Natural killer cell treated with Interleukin-12 subunit alpha and Interleukin-12 subunit beta and Interleukin-15 and Interleukin-18, amount 100 ng/mL, for 72 hours (primary cell): ENCODE measurements at regions not wholly inside any gene's neighbourhood (a gene's known extent, or its start where the extent isn't known, plus 50 kb on each side); places are given as distances from the start of the nearest gene placed in this dataset.
"Not testable (repeated sequence)": the region's sequence is repeated elsewhere in the genome, so short reads cannot be mapped to it uniquely, and the experiment has no call there.

Source experiments
- ATAC-seq, 2 donors: fragments of 150-1000 bp; cut with Tn5 transposase in 1 of 2; sonication (Bioruptor Pico), chemical (Tn5 transposase) in 1 of 2; 2 replicates each; pipeline ENCODE4 v1.10.0; 2021
- DNase-seq: peaks from one replicate; pipeline ENCODE4 v3.0.0; 2022; ENCODE audit warnings: low spot score
- H3K27ac Mint-ChIP-seq, 2 donors: 1 replicate in 1 of 2; 2 replicates in 1 of 2; pipeline ENCODE4 v1.8.0; 2022; ENCODE audit warnings: mixed read lengths in 2 of 2, mild to moderate bottlenecking in 1 of 2, moderate library complexity in 1 of 2
- H3K27me3 Mint-ChIP-seq, 2 donors: 1 replicate in 1 of 2; 2 replicates in 1 of 2; pipeline ENCODE4 v1.8.0; 2022; ENCODE audit warnings: mixed read lengths in 2 of 2
- H3K36me3 Mint-ChIP-seq: one replicate; pipeline ENCODE4 v1.8.0; 2022; ENCODE audit warnings: mixed read lengths
- H3K4me1 Mint-ChIP-seq, 2 donors: 1 replicate in 1 of 2; 2 replicates in 1 of 2; pipeline ENCODE4 v1.8.0; 2022; ENCODE audit warnings: low read depth in 2 of 2, mixed read lengths in 2 of 2, mild to moderate bottlenecking in 1 of 2
- H3K4me3 Mint-ChIP-seq: one replicate; pipeline ENCODE4 v1.8.0; 2022; ENCODE audit warnings: mixed read lengths
- H3K9me3 Mint-ChIP-seq: 2 replicates; pipeline ENCODE4 v1.8.0; 2022; ENCODE audit warnings: mixed read lengths

DNA sequence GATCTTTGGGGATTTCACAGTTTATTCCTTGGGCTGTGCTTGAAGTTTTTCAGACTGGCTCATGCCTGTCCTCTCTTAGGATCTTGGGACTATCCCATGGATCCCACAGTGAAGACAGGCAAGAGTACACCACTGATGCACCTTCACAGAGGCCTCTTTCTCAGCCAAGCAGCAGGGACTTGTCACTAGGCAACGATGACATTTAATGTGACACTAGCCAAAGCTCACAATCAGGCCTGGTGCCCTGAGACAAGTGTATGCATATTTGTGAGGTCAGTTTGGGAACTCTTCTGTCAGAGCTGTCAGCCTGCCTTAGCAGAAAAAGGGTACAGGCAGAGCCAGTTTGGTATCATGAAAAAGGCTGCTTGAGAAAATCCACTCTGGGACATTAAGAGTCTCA, 68.7 kb downstream of the RBMY1F start:
- not testable (repeated sequence) for DNase-seq, H3K27ac Mint-ChIP-seq, H3K4me1 Mint-ChIP-seq, H3K4me3 Mint-ChIP-seq, H3K27me3 Mint-ChIP-seq, H3K36me3 Mint-ChIP-seq, ATAC-seq, H3K9me3 Mint-ChIP-seq

DNA sequence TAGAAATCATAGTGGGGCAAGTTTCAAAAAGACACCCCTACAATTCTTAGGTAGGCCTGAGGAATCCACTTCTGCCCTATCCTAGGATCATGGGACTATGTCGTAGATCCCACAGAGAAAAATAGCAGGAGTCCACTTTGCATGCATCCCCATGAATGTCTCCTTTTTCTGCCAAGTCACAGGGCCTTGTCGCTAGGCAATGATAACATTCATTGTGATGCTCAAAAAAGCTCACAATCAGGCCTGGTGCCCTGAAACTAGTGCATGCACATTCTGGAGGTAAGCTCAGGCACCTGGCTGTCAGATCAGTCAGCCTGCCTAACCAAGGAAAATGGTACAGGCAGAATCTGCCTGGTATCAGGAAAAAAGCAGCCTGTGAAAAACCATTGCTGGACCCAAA, 74.6 kb downstream of the RBMY1F start:
- not testable (repeated sequence) for H3K27ac Mint-ChIP-seq, H3K36me3 Mint-ChIP-seq, H3K9me3 Mint-ChIP-seq, H3K4me1 Mint-ChIP-seq, H3K27me3 Mint-ChIP-seq, DNase-seq, ATAC-seq, H3K4me3 Mint-ChIP-seq

DNA sequence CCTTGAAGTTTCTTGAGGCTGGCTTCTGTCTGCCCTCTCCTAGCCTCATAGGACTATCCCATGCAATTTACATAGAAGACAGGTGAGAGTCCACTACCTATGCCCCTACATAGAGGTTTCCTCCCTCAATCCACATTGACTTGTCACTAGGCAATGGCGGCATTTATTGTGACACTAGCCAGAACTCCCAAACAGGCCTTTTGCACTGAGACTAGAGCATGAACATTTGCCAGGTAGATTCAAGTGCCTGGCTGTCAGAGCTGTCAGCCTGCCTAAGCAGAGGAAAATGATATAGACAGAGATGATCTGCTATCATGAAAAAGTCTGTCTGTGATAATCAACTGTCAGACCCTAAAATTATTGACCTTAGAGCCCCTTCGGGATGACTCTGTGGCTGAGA, 81.2 kb downstream of the RBMY1F start:
- not testable (repeated sequence) for H3K27ac Mint-ChIP-seq, H3K27me3 Mint-ChIP-seq, H3K4me3 Mint-ChIP-seq, ATAC-seq, H3K9me3 Mint-ChIP-seq, DNase-seq, H3K4me1 Mint-ChIP-seq, H3K36me3 Mint-ChIP-seq

DNA sequence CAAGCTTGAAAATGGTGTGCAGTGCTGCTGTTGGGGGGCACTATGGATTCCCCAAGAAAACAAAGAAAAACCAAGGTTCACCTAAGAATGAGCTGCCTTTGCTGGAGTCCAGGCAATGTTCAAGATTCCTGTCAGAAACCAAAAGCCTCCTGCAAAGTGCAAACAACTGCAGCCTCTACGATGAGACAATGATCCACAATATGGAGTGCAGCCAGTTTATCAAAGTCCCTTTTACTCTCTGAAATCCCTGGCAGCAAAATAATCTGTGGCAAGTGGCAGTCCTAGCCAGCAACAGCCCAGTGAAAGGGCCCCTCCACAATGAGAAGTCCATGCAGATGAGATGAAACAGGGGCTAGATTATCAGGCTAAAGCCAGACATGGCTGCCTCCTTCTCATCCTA, 85.4 kb downstream of the RBMY1F start:
- H3K9me3 Mint-ChIP-seq, H3K4me3 Mint-ChIP-seq, H3K4me1 Mint-ChIP-seq, H3K27ac Mint-ChIP-seq, H3K27me3 Mint-ChIP-seq, H3K36me3 Mint-ChIP-seq, DNase-seq, ATAC-seq: not testable (repeated sequence)

DNA sequence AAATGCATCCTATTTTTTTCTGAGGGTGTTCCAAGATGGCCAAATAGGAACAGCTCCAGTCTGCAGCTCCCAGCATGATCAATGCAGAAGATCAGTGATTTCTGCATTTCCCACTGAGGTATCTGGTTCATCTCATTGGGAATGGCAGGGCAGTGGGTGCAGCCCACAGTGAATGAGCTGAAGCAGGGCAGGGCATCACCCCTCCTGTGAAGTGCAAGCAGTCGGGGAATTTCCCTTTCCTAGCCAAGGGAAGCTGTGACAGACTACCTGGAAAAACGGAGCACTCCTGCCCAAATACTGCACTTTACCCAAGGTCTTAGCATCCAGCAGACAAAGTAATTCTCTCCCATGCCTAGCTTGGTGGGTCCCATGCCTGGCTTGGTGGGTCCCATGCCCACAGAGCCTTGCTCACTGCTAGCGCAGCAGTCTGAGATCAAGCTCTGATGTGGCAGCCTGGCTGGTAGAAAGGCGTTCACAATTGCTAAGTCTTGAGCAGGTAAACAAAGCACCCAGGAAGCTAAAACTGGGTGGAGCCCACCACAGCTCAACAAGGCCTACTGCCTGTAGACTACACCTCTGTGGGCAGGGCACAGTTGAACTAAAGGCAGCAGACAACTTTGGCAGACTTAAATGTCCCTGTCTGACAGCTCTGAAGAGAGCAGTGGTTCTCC, 96.6 kb downstream of the RBMY1F start:
- not testable (repeated sequence) for DNase-seq, H3K4me3 Mint-ChIP-seq, H3K27me3 Mint-ChIP-seq, ATAC-seq, H3K4me1 Mint-ChIP-seq, H3K9me3 Mint-ChIP-seq, H3K36me3 Mint-ChIP-seq, H3K27ac Mint-ChIP-seq

DNA sequence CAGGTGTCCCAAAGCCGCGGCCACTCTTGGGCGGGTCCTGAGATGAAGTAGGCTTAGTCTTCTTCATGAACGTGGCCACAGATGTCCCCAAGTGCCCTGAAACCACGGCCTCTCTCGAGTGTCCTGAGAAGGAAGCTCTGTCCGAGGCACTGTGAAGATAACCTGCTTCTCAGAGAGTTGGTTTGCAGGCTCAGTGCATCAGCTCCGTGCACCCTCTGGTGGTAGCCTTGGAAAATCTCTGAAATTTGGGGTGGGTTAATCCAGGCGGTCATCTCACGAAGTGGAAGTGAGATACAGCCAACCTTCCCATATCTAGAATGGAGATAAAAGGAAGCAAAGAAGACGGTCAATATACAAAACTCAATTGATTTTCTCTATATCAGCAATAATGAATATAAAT, 110.5 kb downstream of the RBMY1F start:
- H3K4me1 Mint-ChIP-seq, H3K27me3 Mint-ChIP-seq, H3K4me3 Mint-ChIP-seq, H3K36me3 Mint-ChIP-seq, H3K27ac Mint-ChIP-seq, ATAC-seq, H3K9me3 Mint-ChIP-seq, DNase-seq: not testable (repeated sequence)

DNA sequence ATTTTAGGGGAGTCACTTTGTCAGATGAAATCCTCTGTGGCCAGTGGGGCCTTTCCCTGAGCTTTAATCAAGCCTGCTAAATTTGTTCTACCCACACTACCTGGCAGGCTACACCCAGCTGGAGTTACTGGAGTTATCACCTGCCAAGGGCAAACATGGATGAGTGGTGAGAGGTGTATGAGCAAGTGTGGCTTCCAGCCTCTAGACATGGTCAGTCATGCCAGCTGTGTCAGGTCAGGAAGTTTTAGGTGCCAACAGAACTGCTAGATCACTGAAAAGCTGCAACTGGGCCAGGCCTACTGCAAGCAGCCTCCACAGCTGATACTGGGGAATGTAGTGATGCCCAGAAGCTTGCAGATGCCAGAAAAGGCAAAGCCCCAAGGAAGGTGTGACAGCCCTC, 122.6 kb downstream of the RBMY1F start:
- not testable (repeated sequence) for ATAC-seq, H3K36me3 Mint-ChIP-seq, H3K27me3 Mint-ChIP-seq, H3K9me3 Mint-ChIP-seq, H3K4me1 Mint-ChIP-seq, H3K27ac Mint-ChIP-seq, DNase-seq, H3K4me3 Mint-ChIP-seq

DNA sequence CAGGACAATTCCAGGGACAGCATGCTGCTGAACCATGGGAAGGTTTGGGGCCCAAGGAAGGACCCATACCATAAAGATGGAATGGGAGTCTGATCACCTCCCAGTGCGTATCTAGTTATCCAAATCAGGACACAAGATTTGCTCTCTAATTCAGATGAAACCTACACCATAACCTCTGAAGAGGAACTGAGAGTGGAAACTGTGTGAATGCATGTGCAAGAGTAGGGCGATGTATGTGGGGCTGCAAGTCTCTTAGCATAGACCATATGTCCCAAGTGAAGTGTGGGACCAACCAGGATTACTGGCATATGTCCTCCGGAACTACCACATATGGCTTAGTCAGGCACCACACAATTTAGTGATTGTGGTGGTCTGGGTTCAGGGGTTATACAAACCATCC, 95.2 kb upstream of the RBMY1E start:
- H3K27me3 Mint-ChIP-seq, H3K27ac Mint-ChIP-seq, DNase-seq, H3K9me3 Mint-ChIP-seq, H3K4me1 Mint-ChIP-seq, ATAC-seq, H3K36me3 Mint-ChIP-seq, H3K4me3 Mint-ChIP-seq: not testable (repeated sequence)

DNA sequence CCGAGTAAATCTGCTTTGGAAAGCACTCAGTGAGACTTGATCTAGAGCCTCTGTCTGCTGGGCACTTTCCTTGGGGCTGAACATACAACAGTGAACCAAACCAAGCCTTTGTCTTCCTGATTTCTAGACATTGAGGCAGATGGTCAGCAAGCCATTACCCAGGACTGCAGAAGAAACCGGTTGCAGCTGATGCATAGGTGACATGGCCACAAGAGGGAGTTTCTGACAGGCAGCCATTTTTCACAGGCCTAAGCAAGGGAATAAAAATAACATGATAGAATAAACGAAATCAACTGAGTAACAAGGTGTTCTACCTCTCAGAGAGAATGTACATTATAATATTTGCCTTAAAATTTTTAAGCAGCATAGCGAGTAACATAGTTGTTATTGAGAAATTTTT, 83.3 kb upstream of the RBMY1E start:
- H3K4me1 Mint-ChIP-seq, ATAC-seq, H3K27me3 Mint-ChIP-seq, DNase-seq, H3K36me3 Mint-ChIP-seq, H3K27ac Mint-ChIP-seq, H3K9me3 Mint-ChIP-seq, H3K4me3 Mint-ChIP-seq: not testable (repeated sequence)

DNA sequence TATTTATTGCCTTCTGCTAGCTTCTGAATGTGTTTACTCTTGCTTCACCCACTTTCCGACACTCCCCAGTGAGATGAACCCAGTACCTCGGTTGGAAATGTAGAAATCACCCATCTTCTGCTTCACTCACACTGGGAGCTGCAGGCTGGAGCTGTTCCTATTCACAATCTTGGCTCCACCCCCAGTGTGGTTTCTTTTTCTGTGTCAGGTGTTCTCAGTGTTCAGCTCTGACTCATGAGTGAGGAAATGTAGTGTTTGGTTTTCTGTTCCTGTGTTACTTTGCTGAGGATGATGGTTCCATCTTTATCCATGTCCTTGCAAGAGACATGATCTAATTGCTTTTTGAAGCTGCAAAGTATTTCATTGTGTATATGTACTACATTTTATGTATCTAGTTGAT, 69.4 kb upstream of the RBMY1E start:
- not testable (repeated sequence) for H3K27ac Mint-ChIP-seq, H3K27me3 Mint-ChIP-seq, ATAC-seq, DNase-seq, H3K4me3 Mint-ChIP-seq, H3K36me3 Mint-ChIP-seq, H3K9me3 Mint-ChIP-seq, H3K4me1 Mint-ChIP-seq

DNA sequence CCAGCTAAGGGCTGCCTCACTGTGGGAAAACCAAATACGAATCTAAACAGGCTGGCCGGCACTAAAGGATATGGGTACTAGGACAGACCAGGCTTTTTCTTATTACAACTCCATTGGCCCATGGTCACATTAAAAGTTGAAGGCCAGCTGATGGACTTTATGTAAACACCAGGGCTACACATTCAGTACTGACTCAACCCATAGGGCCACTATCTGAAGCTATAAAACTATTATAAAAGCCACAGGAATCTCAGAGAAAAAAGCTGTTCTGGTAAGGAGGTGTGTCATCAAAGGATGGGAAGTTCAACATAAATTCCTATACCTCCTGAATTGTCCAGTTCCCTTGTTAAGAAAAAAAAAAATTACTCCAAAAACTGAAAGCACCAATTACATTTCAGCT, 63.1 kb upstream of the RBMY1E start:
- H3K27ac Mint-ChIP-seq, H3K27me3 Mint-ChIP-seq, H3K4me1 Mint-ChIP-seq, H3K4me3 Mint-ChIP-seq, ATAC-seq, H3K36me3 Mint-ChIP-seq, H3K9me3 Mint-ChIP-seq, DNase-seq: not testable (repeated sequence)

DNA sequence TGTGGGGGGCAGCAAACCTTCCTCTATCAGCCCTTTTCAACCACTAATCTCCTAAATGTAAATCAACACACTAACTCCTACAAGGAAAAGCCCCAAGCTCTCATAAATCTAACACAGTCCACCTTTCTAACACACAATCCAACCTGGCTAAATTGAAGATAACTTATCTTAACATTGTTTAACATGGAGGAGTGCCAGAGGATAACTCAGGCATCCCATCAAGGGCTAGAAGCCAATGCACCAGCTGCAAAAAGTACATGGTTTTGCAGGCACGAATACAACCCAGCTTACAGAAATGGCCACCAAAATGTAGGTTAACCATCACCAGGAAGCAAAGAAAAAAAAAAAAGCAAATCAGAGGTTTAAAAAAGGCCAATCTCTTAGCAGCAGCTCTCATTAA, 62.5 kb upstream of the RBMY1E start:
- not testable (repeated sequence) for DNase-seq, H3K4me3 Mint-ChIP-seq, H3K27me3 Mint-ChIP-seq, H3K27ac Mint-ChIP-seq, H3K4me1 Mint-ChIP-seq, H3K36me3 Mint-ChIP-seq, ATAC-seq, H3K9me3 Mint-ChIP-seq

DNA sequence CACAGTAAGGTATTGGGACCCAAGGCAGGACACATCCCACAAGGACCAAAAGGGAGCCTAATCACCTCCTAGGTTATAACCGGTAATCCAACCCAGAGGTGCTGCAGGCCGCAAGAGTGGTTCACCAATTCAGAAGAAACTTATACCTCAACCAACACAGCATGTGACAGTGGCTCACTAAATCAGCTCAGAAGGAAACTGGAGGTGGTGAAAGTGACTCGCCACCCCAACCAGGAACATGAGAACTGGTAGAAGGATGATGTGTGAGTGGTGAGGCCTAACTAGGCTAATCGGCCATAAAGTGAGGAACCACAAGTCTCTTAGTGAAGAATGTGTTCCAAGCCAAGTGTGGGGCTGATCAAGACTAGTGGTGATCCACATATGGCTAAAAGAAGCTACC, 61.3 kb upstream of the RBMY1E start:
- H3K4me3 Mint-ChIP-seq, H3K4me1 Mint-ChIP-seq, H3K36me3 Mint-ChIP-seq, H3K27ac Mint-ChIP-seq, DNase-seq, H3K9me3 Mint-ChIP-seq, H3K27me3 Mint-ChIP-seq: not testable (repeated sequence)
- ATAC-seq = peak in 1 of 2 donors; percentile 59

DNA sequence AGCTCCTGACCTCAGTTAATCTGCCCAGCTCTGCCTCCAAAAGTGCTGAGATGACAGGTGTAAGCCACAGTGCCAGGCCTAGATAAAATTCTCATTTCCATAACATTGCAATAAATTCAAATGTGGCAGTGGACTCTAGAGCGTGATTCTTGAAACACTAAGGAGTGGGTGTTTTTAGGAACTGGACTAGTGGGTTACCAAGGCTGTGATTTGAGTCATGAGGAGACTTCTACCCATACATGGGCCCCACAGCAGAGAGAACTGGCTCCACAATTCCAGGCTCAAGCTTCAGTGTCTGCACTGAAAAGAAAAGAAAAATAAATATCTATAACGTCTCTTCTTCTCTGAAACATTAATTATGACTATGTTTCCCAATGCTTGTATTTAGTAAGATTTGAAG, 60.4 kb upstream of the RBMY1E start:
- H3K4me1 Mint-ChIP-seq, ATAC-seq, H3K27ac Mint-ChIP-seq: not testable (repeated sequence)

More for the DNA sequence above, 60.4 kb upstream of the RBMY1E start:
- not testable (repeated sequence) for H3K27me3 Mint-ChIP-seq, H3K36me3 Mint-ChIP-seq, H3K4me3 Mint-ChIP-seq, H3K9me3 Mint-ChIP-seq, DNase-seq
